Fibroblast of lung (primary cell): ENCODE measurements at regions not wholly inside any gene's neighbourhood (a gene's known extent, or its start where the extent isn't known, plus 50 kb on each side); places are given as distances from the start of the nearest gene placed in this dataset.

ENCODE experiments used
- DNase-seq, 2 donors: peaks; one replicate each; pipeline versions ENCODE4 v3.0.0 to v3.0.0-alpha.2; 2010; ENCODE audit warnings: low read depth in 2 of 2
- H2AFZ ChIP-seq: 2 replicates; pipeline ENCODE4 v1.5.1; 2012; ENCODE audit warnings: low read length, control low read depth, inconsistent platforms
- H3K27ac ChIP-seq: 2 replicates; pipeline ENCODE4 v1.5.1; 2011; ENCODE audit warnings: low read length, control low read depth; ENCODE audit not compliant: insufficient read depth
- H3K27me3 ChIP-seq: 2 replicates; pipeline ENCODE4 v1.5.1; 2011; ENCODE audit warnings: mild to moderate bottlenecking, low read length; ENCODE audit not compliant: control insufficient read depth, insufficient read depth
- H3K36me3 ChIP-seq: 2 replicates; pipeline ENCODE4 v1.5.1; 2011; ENCODE audit warnings: low read length; ENCODE audit not compliant: control insufficient read depth, insufficient read depth
- H3K4me1 ChIP-seq: 2 replicates; pipeline ENCODE4 v1.5.1; 2011; ENCODE audit warnings: low read length; ENCODE audit not compliant: control insufficient read depth, insufficient read depth; ENCODE audit errors: extremely low read depth
- H3K4me2 ChIP-seq: 2 replicates; pipeline ENCODE4 v1.5.1; 2011; ENCODE audit warnings: low read length, control low read depth; ENCODE audit not compliant: insufficient read depth; ENCODE audit errors: extremely low read depth
- H3K4me3 ChIP-seq, 4 experiments: fragments of 200-600 bp in 1 of 4; sonication (generic) in 1 of 4; replicated peaks in 1 of 4; 2 replicates each; pipeline ENCODE4 v1.5.1; 2011 to 2016; ENCODE audit warnings: low read length in 4 of 4, low read depth in 3 of 4, mild to moderate bottlenecking in 3 of 4, control low read depth in 2 of 4, inconsistent platforms in 1 of 4, mixed read lengths in 1 of 4; ENCODE audit not compliant: insufficient read depth in 1 of 4; ENCODE audit errors: control extremely low read depth in 1 of 4
- H3K79me2 ChIP-seq: 2 replicates; pipeline ENCODE4 v1.5.1; 2012; ENCODE audit warnings: mild to moderate bottlenecking, low read length, inconsistent platforms; ENCODE audit not compliant: control insufficient read depth, insufficient read depth
- H3K9ac ChIP-seq: 2 replicates; pipeline ENCODE4 v1.5.1; 2011; ENCODE audit warnings: mild to moderate bottlenecking, low read length, control low read depth; ENCODE audit not compliant: insufficient read depth
- H3K9me3 ChIP-seq: 2 replicates; pipeline ENCODE4 v1.5.1; 2012; ENCODE audit warnings: low read depth, low read length; ENCODE audit not compliant: control insufficient read depth, insufficient read depth
- H4K20me1 ChIP-seq: 2 replicates; pipeline ENCODE4 v1.5.1; 2011; ENCODE audit warnings: low read length; ENCODE audit not compliant: control insufficient read depth, insufficient read depth; ENCODE audit errors: extremely low read depth
- EZH2 ChIP-seq: IDR thresholded peaks from 2 replicates; pipeline ENCODE4 v1.5.1; 2012; ENCODE audit warnings: low read length, control low read depth, mild to moderate bottlenecking; ENCODE audit errors: missing control alignments
- TF ChIP-seq, protein P1 (sequence below), 2 donors: IDR thresholded peaks in 1 of 2; conservative IDR thresholded peaks in 1 of 2; 1 replicate in 1 of 2; 2 replicates in 1 of 2; pipeline ENCODE4 v1.5.1; 2011 to 2012; ENCODE audit warnings: low read length in 2 of 2, control low read depth in 1 of 2, inconsistent platforms in 1 of 2, low read depth in 1 of 2, mild to moderate bottlenecking in 1 of 2

DNA sequence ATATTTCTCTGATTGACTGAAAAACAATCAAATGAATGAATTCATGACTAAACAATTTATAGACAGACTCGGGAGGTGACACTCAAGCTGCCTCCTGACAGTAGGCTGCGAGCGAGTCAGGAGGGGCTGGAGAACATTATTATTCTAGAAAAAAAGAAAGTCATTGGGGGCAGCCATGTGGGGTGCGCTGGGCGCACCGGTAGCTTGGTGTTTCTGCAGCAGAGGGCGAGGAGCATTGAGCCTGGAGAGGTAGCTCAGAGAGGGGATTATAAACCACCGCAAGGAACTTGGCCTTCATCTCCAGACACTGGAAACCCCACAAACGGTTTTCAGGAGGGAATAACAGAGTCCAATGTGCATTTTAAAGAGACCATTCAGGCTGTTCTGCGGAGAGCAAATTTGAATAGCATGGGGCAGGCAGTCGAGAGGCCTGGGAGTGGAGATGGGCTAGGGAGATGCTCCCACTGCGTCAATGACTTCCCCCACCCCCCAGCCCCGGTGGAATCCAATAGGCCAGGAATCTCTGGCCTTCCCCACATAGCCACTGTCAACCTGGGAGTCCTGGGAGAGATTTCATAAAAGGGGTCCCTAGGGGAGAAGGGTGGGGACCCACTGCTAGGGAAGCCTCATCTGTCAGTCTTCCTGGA lies 168.3 kb downstream of the BCOR start:
- Histone ChIP-seq H3K4me2 (no peak overlapping the region), H3K27ac (no peak overlapping the region), H3K27me3 (no peaks in the 10 kb centered on the region), H3K79me2 (no peaks in the 10 kb centered on the region), H3K9ac (no peak overlapping the region), H2AFZ (no peak overlapping the region), H4K20me1 (peaks cover 2% of the 10 kb centered on the region), H3K4me3 (no peak overlapping the region), H3K4me1 (no peaks in the 10 kb centered on the region), H3K36me3 (no peaks in the 10 kb centered on the region), H3K9me3 (no peaks in the 10 kb centered on the region)
- TF ChIP-seq EZH2, result no peak
- TF ChIP-seq, protein P1, sequence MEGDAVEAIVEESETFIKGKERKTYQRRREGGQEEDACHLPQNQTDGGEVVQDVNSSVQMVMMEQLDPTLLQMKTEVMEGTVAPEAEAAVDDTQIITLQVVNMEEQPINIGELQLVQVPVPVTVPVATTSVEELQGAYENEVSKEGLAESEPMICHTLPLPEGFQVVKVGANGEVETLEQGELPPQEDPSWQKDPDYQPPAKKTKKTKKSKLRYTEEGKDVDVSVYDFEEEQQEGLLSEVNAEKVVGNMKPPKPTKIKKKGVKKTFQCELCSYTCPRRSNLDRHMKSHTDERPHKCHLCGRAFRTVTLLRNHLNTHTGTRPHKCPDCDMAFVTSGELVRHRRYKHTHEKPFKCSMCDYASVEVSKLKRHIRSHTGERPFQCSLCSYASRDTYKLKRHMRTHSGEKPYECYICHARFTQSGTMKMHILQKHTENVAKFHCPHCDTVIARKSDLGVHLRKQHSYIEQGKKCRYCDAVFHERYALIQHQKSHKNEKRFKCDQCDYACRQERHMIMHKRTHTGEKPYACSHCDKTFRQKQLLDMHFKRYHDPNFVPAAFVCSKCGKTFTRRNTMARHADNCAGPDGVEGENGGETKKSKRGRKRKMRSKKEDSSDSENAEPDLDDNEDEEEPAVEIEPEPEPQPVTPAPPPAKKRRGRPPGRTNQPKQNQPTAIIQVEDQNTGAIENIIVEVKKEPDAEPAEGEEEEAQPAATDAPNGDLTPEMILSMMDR (conservative IDR thresholded peaks at IDR 0.05 in 1 of 2, IDR thresholded peaks at IDR 0.05 in 1 of 2; ENCODE audit: low read depth in 1 of 2, low read length in 2 of 2), result no peak
- DNase-seq, result no peak

DNA sequence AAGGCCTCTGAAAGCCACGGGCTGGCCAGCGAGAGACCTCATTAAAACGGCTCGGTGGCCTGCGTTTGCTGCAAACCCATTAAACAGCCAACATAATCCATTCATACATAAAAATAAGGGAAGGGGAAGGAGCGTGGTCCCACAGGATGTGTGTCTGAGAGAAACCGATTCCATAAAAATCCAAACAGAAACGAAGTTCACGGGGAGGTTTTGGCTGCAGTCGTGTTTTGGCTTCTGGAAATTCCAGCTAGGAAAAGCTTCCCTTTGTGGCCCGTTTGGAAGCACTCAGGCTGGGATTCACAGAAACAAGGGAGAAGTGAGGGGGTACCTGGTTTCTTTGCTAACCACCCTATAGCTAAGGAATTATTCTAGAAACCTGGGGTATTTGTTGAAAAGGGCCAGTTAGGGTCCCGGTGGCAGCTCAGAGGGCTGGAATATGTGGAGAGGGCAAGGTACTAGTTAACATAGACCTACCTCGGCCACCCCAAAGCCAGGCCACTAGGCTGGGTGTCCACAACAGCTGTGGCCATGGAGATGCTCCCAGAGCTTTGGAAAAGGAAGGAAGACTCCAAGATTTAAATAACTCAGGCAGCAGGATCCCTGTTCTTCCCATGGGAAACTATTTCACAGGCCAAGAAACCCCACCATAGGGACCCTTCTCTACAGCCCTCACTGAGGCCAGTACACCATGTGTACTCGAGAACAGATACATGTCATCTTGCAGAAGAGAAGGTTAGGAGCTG lies 166.8 kb downstream of the BCOR start:
- DNase-seq, result no peak
- Histone ChIP-seq H3K79me2 (no peaks in the 10 kb centered on the region), H3K4me1 (no peaks in the 10 kb centered on the region), H3K27me3 (no peaks in the 10 kb centered on the region), H4K20me1 (peaks cover 2% of the 10 kb centered on the region), H3K4me3 (no peak overlapping the region), H2AFZ (no peak overlapping the region), H3K36me3 (no peaks in the 10 kb centered on the region), H3K27ac (no peak overlapping the region), H3K4me2 (no peak overlapping the region), H3K9ac (no peak overlapping the region), H3K9me3 (no peaks in the 10 kb centered on the region)
- TF ChIP-seq EZH2, result no peak
- TF ChIP-seq, protein P1 (conservative IDR thresholded peaks at IDR 0.05 in 1 of 2, IDR thresholded peaks at IDR 0.05 in 1 of 2; ENCODE audit: low read depth in 1 of 2, low read length in 2 of 2), result no peak

DNA sequence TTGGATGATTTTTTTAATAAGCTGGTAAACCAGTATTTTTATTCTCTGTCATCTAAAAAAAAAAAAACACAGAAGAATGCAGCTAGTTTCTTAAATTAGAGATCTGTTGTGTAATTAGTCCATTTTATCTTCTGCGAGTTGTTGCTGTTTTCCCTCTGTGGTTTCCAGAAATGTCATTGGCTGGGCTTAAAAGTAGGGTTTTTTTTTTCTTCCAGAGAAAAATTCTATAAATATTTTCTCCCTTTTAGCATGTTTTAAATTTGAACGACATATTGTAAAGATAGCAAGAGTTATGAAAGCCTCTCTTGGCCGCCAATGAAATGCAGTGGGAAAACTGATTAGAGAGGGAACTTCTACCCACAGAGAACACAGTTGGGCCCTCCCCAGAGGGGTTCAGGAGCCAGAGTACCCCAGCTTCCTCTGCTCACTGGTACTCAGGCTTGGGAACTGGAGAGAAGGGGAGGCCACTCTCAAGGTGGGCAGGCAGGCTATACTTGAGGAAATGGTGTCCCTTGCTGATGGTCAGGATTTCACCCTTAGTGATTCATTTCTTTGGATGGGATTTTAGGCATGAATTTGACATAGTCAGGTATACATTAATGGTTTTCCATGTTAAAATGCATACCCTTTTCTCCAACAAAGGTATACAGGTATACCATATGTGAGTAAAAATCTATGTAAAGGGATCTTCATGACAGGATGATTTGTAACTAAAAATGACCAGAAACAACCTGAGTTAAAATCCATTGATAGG lies 166.1 kb downstream of the BCOR start:
- no peak overlapping the region for H3K9ac ChIP-seq
- TF ChIP-seq EZH2, result no peak
- peak in 1 of 2 donors; percentile 6 for DNase-seq
- H3K4me2 ChIP-seq, result no peak overlapping the region
- H3K9me3 ChIP-seq, result no peaks in the 10 kb centered on the region
- H3K4me1 ChIP-seq, result no peaks in the 10 kb centered on the region
- H3K27ac ChIP-seq, result no peak overlapping the region
- no peak overlapping the region for H3K4me3 ChIP-seq
- H3K27me3 ChIP-seq, result no peaks in the 10 kb centered on the region
- no peaks in the 10 kb centered on the region for H3K36me3 ChIP-seq
- H4K20me1 ChIP-seq, result peaks cover 2% of the 10 kb centered on the region
- no peaks in the 10 kb centered on the region for H3K79me2 ChIP-seq
- H2AFZ ChIP-seq, result no peak overlapping the region
